NCI-H1417 treated with DMSO at 0.1 percent for 48 hours (cell line): ENCODE measurements at regions not wholly inside any gene's neighbourhood (a gene's known extent, or its start where the extent isn't known, plus 50 kb on each side); places are given as distances from the start of the nearest gene placed in this dataset.
"Not testable (repeated sequence)": the region's sequence is repeated elsewhere in the genome, so short reads cannot be mapped to it uniquely, and the experiment has no call there.

Experiments
- DNase-seq: peaks from one replicate; lab custom pipeline; 2025; lab: John Stamatoyannopoulos, UW

DNA sequence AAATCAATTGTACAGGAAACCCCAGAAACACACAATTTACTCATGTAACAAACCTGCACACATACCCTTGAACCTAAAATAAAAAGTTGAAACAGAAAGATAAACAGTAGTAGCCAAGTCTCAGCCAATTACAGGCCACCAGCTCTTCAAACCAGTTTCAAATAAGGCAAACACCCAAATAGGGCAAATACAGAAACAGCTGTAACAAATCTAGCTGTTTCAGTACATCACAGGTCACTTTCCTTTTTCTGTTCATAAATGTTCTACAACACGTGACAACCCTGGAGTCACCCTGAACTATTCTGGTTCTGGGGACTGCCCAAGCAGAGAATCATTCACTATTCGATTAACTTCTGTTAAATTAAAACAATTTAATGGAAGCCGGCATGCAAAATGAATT, 329.0 kb downstream of the GJA1 start:
- DNase-seq, result no peak

- no peak for DNase-seq
These were observed 329.6 kb downstream of the GJA1 start for GRCh38 chr6:121765060-121765459.

- DNase-seq, result no peak
These were observed 331.8 kb downstream of the GJA1 start for GRCh38 chr6:121767211-121767610.

DNA sequence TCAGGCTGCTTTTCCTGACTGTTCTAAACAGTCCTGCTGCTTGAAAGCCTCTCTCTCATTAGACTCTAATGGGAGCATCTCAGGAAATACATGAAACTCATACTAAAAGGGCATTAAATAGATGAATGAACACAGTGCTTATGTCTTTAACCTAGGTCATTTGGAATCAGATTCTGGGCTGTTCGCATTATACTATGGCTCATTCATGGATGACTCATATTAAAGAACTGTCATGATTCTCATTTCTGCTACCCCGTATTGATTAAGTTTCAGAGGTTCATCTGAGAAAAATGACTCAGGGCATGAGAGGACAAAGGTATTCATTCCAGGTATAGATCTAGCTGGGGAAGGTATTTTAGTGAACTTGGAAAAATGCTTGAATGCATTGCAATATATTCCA, 335.5 kb downstream of the GJA1 start:
- no peak for DNase-seq

GRCh38 chr6:121771937-121772720, 336.7 kb downstream of the GJA1 start:
- DNase-seq, result no peak

DNA sequence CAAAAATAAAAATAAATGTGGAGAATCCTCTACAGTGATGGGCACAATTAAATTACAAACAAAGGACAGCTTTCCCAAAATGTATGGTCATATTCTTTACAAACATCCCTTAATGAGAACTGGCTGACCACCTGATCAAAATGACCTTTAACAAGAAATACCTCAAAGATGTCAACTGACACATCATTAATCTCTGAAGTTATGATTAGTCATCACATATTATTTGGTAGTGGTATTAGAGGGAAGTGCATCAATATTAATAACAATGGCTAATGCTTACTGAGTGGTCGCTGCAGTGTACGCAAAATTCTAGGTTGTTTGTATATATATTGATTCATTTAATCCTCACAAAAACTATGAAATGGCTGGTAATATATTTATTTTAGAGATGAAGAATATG, 340.6 kb downstream of the GJA1 start:
- no peak for DNase-seq

DNA sequence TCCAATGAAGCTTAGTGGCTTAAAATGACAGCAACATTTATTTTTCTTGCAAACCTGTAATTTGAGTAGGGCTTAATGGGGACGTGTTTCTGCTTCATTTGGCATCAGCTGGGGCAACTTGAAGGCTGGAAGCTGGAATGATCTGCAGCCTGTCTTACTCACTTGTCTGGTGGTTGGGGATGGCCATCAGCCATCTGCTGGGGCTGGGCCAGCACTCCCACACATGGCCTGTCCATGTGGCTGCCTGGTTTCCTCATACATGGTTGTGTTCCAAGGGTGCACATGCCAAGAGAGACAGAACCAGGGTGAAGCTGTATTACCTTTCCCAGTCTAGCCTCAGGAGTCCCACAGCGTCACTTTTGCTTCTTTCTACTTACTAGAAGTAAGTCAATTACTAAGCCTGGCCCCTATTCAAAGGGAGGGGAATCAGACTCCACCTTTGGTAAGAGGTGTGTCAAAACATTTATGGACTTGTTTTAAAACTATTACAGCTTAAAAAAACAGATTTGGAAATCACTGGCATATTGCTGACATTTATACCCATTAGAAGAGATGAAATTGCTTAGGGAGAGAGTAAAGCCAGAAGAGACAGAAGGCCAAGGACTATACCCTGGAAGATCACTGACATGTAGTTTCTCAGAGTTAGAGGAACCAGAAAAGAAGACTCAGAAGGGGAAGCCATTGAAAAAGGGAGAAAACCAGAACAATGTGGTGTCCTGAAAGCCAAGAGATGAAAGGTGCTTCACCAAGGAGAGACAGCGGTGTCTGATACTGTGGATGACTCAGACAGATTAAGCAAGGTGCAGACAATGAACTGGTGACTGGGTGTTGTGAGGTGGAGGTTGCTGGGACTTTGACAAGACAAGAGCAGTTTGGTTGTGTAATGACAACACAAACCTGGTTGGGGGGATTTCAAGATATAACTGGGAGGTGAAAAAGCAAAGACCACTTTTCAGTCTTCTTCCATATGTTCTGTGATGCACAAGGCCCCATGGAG, 345.2 kb downstream of the GJA1 start:
- no peak for DNase-seq

DNA sequence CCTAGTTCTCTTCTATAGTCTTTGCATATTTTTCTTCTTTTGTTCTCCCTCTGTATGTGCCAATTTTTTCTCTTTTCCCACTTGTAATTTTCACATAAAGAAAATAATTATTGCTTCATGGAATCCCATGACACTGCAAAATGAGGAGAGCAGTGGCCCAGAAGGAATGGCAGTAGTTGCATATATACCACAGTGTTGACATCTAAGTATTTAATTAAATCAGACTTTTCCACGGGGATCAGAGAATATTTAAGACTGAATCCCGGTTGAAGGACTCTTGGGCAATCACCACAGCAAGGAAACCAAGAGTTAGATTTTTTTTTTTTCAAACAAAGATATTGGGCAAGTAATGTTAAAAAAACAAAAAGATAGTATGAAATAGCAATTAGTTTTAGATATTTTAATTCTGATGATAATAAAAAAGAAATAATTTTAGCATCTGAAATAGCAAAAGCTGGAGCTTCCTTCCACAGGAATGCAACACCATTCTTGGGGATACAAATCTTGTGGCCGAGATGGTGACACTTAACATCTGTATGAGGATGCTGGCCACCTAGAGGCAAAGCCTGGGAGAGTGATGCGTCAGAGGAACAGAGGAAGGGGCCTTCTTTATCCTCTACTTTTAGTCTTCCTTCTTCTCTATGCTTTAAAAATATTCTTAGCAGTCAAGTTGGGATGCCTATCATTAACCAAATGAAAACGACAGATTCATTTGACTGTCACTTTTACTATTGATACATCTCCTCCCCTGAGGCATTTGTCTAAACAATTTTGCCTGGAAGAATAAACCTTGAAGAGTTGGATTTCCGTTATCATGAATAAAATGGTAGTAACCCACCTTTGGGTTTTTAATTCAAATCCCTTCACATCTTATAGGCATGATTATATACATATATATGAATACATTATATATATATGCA, 356.2 kb downstream of the GJA1 start:
- DNase-seq, result no peak

- DNase-seq, result no peak
These were observed 359.2 kb downstream of the GJA1 start for GRCh38 chr6:121794630-121795029.

DNA sequence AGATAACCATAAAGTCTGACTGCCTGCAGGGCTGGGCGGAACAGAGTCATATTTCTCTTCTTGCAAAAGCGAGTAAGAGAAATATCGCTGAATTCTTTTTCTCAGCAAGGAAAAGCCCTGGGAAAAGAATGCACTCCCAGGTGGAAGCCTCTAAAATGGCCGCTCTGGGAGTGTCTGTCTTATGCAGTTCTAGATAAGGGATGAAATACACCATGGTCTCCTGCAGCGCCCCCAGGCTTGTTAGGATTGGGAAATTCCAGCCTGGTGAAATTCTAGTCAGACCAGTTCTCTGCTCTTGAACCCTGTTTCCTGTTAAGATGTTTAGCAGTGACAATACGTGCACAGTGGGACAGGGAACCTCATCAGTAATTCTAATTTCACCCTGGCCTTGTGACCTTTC, 362.2 kb downstream of the GJA1 start:
- DNase-seq, result not testable (repeated sequence)

DNA sequence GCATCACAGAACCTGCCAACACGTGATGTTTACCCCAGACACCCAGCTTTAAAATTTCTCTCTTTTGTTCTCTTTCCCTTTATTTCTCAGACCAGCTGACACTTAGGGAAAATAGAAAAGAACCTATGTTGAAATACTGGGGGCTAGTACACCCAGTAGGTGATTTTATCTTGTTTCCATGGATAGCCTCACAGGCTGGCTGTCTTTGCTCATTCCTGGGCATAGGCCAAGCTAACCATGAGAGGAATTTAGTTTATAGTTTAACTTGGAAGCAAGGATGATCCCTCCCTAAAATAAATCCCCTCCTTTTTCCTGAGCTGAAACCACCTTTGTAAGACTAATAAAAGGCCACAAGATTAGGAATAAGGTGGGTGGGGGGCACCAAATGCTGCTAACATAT, 362.7 kb downstream of the GJA1 start:
- DNase-seq, result not testable (repeated sequence)

DNA sequence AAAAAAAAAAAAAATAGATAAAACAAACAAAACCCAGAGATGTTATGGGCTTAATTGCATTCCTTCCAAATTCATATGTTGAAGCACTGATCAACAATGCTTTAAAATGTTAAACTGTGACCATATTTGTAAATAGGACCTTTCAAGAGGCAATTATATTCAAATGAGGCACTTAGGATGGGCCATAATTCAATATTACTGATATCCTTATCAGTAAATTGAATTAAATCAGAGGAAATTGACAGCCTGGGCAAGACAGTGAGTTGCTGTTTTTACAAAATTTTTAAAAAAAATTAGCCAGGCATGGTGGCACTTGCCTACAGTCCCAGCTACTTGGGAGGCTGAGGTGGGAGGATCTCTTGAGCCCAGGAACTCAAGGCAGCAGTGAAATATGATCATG, 364.1 kb downstream of the GJA1 start:
- DNase-seq, result no peak

DNA sequence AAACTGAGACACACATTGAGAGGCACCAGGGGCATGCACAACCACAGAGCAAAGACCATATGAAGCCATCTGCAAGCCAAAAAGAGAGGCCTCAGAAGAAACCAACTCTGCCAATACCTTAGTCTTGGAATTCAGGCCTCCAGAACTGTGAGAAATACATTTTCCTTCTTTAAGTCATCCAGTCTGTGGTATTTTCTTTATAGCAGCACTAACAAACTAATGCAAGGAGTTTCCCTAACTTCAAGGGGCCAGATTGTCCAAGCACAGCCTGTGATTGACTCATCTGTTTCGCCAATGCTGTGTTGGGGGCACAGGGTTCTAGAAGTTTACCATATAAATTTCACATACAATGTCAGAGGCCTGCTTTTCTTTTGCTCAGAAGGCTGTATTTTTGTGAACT, 364.6 kb downstream of the GJA1 start:
- DNase-seq, result no peak

DNA sequence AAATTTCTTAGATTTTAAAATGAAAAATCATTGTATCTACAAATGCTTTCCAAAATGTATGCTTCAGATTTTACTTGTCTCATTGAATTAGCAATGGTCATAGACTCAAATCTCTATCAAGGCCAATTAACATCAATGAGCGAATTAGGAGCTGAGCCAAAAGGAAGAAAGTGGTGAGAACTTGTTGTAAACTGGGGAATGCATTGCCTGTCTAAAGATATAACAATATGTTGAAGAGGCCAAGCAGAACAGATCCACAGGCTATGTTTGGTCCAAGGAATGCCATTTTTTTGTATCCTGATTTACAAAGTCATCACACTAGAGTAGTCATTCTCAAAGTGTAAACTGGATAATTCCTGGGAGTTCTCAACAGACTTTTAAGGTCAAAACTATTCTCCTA, 370.7 kb downstream of the GJA1 start:
- no peak for DNase-seq

- no peak for DNase-seq
These were observed 373.8 kb downstream of the GJA1 start for GRCh38 chr6:121809211-121809610.

DNA sequence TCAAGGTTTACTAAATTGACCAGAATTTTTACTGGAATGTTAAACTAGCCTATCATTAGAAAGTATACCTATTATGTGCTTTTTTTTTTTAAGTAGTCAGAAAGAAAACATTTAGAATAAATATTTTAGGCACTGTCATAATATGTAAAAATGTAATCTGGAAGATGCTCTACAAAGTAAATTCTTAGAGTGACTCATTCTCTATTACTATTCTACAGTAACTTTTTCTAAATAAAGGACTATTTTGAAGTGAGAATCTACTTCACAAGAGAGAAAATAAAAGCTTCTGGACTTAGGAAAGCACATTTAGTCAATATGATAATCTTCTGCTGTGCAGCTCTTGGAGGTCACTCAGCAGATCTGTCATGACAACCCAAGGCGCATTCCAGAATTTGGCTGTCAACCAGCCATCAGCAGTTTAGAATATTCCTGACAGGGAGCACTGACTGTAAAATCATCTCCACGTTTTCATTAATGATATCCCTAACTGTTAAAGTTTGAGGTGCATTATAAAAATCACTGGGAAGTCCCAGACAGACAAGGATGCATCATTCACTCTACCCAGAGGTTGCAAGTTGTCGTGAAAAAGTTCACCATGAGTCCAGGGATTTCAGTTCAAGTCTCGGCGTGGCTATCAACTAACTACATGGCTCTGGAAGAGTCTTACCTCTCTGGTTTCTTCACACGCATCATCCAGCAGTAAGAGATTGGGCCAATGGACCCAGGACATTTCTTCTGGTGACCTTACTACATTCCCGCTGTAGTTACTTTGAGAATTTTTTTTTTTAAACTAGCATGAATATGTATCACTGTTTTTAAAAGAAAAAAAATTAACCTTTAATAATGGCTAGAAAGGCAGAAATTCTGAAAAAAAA, 374.9 kb downstream of the GJA1 start:
- DNase-seq, result no peak

DNA sequence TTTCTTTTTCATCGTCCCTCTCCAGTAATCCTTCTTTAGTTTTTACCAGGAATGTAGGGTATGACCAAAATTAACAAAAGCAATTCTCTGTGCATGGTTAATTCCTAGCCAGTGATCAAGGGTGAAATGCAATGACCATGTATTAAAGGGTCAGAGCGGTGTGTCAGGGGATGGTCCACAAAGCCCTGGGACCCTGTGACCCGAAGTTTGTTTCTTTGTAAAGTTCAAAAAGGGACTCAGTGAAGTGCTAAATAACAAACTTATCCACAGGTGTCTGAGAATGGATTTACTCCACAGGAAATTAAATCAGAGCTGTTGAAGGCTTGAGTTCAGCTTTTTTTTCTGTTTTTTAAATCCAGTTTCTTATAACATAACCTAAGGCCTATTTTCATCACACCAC, 375.7 kb downstream of the GJA1 start:
- no peak for DNase-seq

GRCh38 chr6:121816361-121816760, 380.9 kb downstream of the GJA1 start:
- no peak for DNase-seq

GRCh38 chr6:121816906-121817540, 381.6 kb downstream of the GJA1 start:
- DNase-seq, result no peak

GRCh38 chr6:121823437-121823851, 388.0 kb downstream of the GJA1 start:
- no peak for DNase-seq
